A549 (cell line): ENCODE measurements at regions not wholly inside any gene's neighbourhood (a gene's known extent, or its start where the extent isn't known, plus 50 kb on each side); places are given as distances from the start of the nearest gene placed in this dataset.
A peak's percentile ranks its signal among the peaks of the same experiment; 100 is the strongest.

Experiments used
- ATAC-seq, 2 experiments: fragments of 200-7000 bp in 1 of 2; fragments of >200 bp in 1 of 2; cut with Nextera tagmentation in 1 of 2; cut with Tn5 transposase in 1 of 2; 3 replicates each; pipeline versions ENCODE4 v1.8.0 to v1.9.1; 2018 to 2020; ENCODE audit warnings: mild to moderate bottlenecking in 1 of 2, moderate library complexity in 1 of 2
- CTCF ChIA-PET: fragments of 300-600 bp; sonication (Branson Sonifier 250); formaldehyde crosslinking; extraction: SDS; loops from one replicate; lab custom pipeline; 2021; ENCODE audit warnings: antibody characterized with exemption, inconsistent platforms; lab: Yijun Ruan, JAX
- POLR2A ChIA-PET: fragments of 350-600 bp; formaldehyde crosslinking; extraction: SDS; loops from one replicate; lab custom pipeline; 2021; ENCODE audit warnings: antibody characterized with exemption, inconsistent platforms; lab: Yijun Ruan, JAX
- DNase-seq, 2 experiments: peaks; one replicate each; pipeline versions ENCODE4 v3.0.0 to v3.0.0-alpha.2; 2011 to 2016; ENCODE audit warnings: low read depth in 1 of 2, low spot score in 1 of 2
- FAIRE-seq: peaks from 2 replicates; lab custom pipeline; 2011; peaks lifted over from hg19 to GRCh38; lab: Jason Lieb, UNC
- H3K27ac ChIP-seq, 2 experiments: fragments of >200 bp; sonication (Bioruptor Twin); formaldehyde crosslinking; 3 replicates each; pipeline ENCODE4 v1.5.1; 2016 to 2017
- H3K4me1 ChIP-seq: fragments of >200 bp; sonication (Bioruptor Twin); formaldehyde crosslinking; 3 replicates; pipeline ENCODE4 v1.6.1; 2016
- H3K4me2 ChIP-seq: fragments of >200 bp; sonication (Bioruptor Twin); formaldehyde crosslinking; 3 replicates; pipeline ENCODE4 v1.6.1; 2016
- H3K4me3 ChIP-seq: fragments of >200 bp; sonication (Bioruptor Twin); formaldehyde crosslinking; 3 replicates; pipeline ENCODE4 v1.5.1; 2016
- H3K9me3 ChIP-seq: fragments of >200 bp; sonication (Bioruptor Twin); formaldehyde crosslinking; 3 replicates; pipeline ENCODE4 v1.6.1; 2016
- CBX2 ChIP-seq: fragments of 200-600 bp; sonication (generic); IDR thresholded peaks from 2 replicates; pipeline ENCODE4 v1.6.1; 2016; ENCODE audit warnings: low read depth, mild to moderate bottlenecking, borderline replicate concordance
- CBX8 ChIP-seq: fragments of 200-600 bp; sonication (generic); IDR thresholded peaks from 2 replicates; pipeline ENCODE4 v1.6.1; 2016
- CEBPB ChIP-seq, 2 experiments: fragments of >200 bp in 1 of 2; sonication (Bioruptor Twin) in 1 of 2; formaldehyde crosslinking in 1 of 2; IDR thresholded peaks; 2 replicates each; pipeline ENCODE4 v1.6.1; 2012 to 2016
- EHF ChIP-seq: fragments of 250-450 bp; sonication (Bioruptor Pico); IDR thresholded peaks from 2 replicates; pipeline ENCODE4 v1.5.0; 2020; ENCODE audit warnings: mild to moderate bottlenecking
- ESRRA ChIP-seq: fragments of 150-350 bp; IDR thresholded peaks from 2 replicates; pipeline ENCODE4 v1.6.1; 2014; ENCODE audit warnings: mild to moderate bottlenecking, low read length, borderline replicate concordance
- FOXS1 ChIP-seq: fragments of 250-450 bp; sonication (Bioruptor Pico); IDR thresholded peaks from 2 replicates; pipeline ENCODE4 v1.5.0; 2020; ENCODE audit warnings: mild to moderate bottlenecking, moderate library complexity
- GATA3 ChIP-seq: IDR thresholded peaks from 2 replicates; pipeline ENCODE4 v1.6.1; 2012; ENCODE audit warnings: borderline replicate concordance
- HEYL ChIP-seq: fragments of 250-450 bp; sonication (Bioruptor Pico); IDR thresholded peaks from 2 replicates; pipeline ENCODE4 v1.8.0; 2021; ENCODE audit warnings: mild to moderate bottlenecking, moderate library complexity
- HOXB13 ChIP-seq: fragments of 250-450 bp; sonication (Bioruptor Pico); IDR thresholded peaks from 2 replicates; pipeline ENCODE4 v1.5.0; 2020; ENCODE audit warnings: low read depth, mild to moderate bottlenecking, moderate library complexity
- JUNB ChIP-seq: fragments of >200 bp; sonication (Bioruptor Twin); formaldehyde crosslinking; IDR thresholded peaks from 2 replicates; pipeline ENCODE4 v1.6.1; 2016
- MAFK ChIP-seq: fragments of 450-650 bp; IDR thresholded peaks from 2 replicates; pipeline ENCODE4 v1.6.1; 2014; ENCODE audit not compliant: partially characterized antibody
- MYC ChIP-seq: IDR thresholded peaks from 2 replicates; pipeline ENCODE4 v1.6.1; 2012; ENCODE audit warnings: mild to moderate bottlenecking, inconsistent platforms, low read length, improper control_type of control experiment, borderline replicate concordance
- NFE2L2 ChIP-seq: fragments of 150-350 bp; conservative IDR thresholded peaks from 2 replicates; pipeline ENCODE4 v1.6.1; 2014; ENCODE audit warnings: low read length
- NR3C1 ChIP-seq: fragments of >200 bp; sonication (Bioruptor Twin); formaldehyde crosslinking; IDR thresholded peaks from 3 replicates; pipeline ENCODE4 v1.6.1; 2017
- PHF8 ChIP-seq: fragments of 200-600 bp; sonication (generic); IDR thresholded peaks from 2 replicates; pipeline ENCODE4 v1.6.1; 2016; ENCODE audit warnings: low read depth, mild to moderate bottlenecking, antibody characterized with exemption, moderate library complexity, borderline replicate concordance
- RAD21 ChIP-seq, 2 experiments: fragments of >200 bp in 1 of 2; sonication (Bioruptor Twin) in 1 of 2; formaldehyde crosslinking in 1 of 2; IDR thresholded peaks in 1 of 2; conservative IDR thresholded peaks in 1 of 2; 2 replicates in 1 of 2; 3 replicates in 1 of 2; pipeline ENCODE4 v1.6.1; 2012 to 2018; ENCODE audit warnings: inconsistent platforms in 1 of 2
- RARB ChIP-seq: fragments of 250-450 bp; sonication (Bioruptor Pico); IDR thresholded peaks from 2 replicates; pipeline ENCODE4 v1.8.0; 2021; ENCODE audit warnings: mild to moderate bottlenecking, moderate library complexity
- TFCP2L1 ChIP-seq: fragments of 250-450 bp; sonication (Bioruptor Pico); IDR thresholded peaks from 2 replicates; pipeline ENCODE4 v1.5.0; 2021; ENCODE audit warnings: mild to moderate bottlenecking
- ZSCAN20 ChIP-seq: fragments of 250-450 bp; sonication (Bioruptor Pico); IDR thresholded peaks from 2 replicates; pipeline ENCODE4 v1.8.0; 2022; ENCODE audit warnings: mild to moderate bottlenecking, moderate library complexity
- WGBS: methylation state at CpG from one replicate; pipeline ENCODE4 v1.1.6; 2017; ENCODE audit errors: missing lambda C conversion rate; 5-methylcytosine and 5-hydroxymethylcytosine counted together
- TF ChIP-seq, protein P1 (sequence below): fragments of 250-450 bp; sonication (Bioruptor Pico); IDR thresholded peaks from 2 replicates; pipeline ENCODE4 v1.5.0; 2020; ENCODE audit warnings: low read depth, mild to moderate bottlenecking, moderate library complexity
- TF ChIP-seq, protein P2 (sequence below): fragments of 450-650 bp; IDR thresholded peaks from 2 replicates; pipeline ENCODE4 v1.6.1; 2014; ENCODE audit warnings: antibody characterized with exemption
- TF ChIP-seq, protein P3 (sequence below): fragments of 250-450 bp; sonication (Bioruptor Pico); IDR thresholded peaks from 2 replicates; pipeline ENCODE4 v1.5.0; 2021; ENCODE audit warnings: mild to moderate bottlenecking, moderate library complexity, borderline replicate concordance
- TF ChIP-seq, protein P4 (sequence below): IDR thresholded peaks from 2 replicates; pipeline ENCODE4 v1.6.1; 2012; ENCODE audit warnings: low read depth, borderline replicate concordance
- TF ChIP-seq, protein P5 (sequence below): fragments of >200 bp; sonication (Bioruptor Twin); formaldehyde crosslinking; IDR thresholded peaks from 3 replicates; pipeline ENCODE4 v1.5.1; 2016
- TF ChIP-seq, protein P6 (sequence below): fragments of 200-600 bp; sonication (generic); IDR thresholded peaks from 2 replicates; pipeline ENCODE4 v1.6.1; 2016; ENCODE audit warnings: antibody characterized with exemption, mild to moderate bottlenecking, moderate library complexity

DNA sequence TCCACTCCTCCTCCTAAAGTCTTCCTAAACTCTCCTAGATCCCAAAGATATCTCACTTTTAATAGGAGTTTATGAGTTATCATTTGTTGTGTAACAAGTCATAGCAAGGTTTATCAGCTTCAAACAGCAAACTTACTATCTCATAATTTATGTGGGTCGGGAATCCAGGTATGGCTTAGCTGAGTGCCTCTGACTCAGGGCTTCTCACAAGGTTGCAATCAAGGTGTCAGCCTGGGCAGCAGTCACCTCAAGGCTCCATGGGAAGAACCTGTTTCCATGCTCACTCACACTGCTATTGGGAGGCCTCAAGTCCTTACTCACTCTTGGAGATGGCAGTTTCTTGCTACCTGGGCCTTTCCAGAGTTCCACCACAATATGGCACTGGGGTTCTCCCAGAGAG, 889.8 kb downstream of the MCTP2 start:
- 0% methylated on average over 1 of the region's 1 CpG for WGBS
- ChIA-PET POLR2A (no interaction called here), CTCF (no interaction called here)
- no peaks in the 10 kb centered on the region for H3K4me1 ChIP-seq
- no peak overlapping the region for H3K4me3 ChIP-seq
- DNase-seq (no peak), FAIRE-seq (no peak), ATAC-seq (no peak)
- H3K9me3 ChIP-seq: no peaks in the 10 kb centered on the region
- TF ChIP-seq TFCP2L1 (CRISPR knock-in tag): no peak
- TF ChIP-seq, protein P1, sequence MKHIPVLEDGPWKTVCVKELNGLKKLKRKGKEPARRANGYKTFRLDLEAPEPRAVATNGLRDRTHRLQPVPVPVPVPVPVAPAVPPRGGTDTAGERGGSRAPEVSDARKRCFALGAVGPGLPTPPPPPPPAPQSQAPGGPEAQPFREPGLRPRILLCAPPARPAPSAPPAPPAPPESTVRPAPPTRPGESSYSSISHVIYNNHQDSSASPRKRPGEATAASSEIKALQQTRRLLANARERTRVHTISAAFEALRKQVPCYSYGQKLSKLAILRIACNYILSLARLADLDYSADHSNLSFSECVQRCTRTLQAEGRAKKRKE (CRISPR knock-in tag): no peak
- no peak for TF ChIP-seq JUNB
- TF ChIP-seq, protein P2, sequence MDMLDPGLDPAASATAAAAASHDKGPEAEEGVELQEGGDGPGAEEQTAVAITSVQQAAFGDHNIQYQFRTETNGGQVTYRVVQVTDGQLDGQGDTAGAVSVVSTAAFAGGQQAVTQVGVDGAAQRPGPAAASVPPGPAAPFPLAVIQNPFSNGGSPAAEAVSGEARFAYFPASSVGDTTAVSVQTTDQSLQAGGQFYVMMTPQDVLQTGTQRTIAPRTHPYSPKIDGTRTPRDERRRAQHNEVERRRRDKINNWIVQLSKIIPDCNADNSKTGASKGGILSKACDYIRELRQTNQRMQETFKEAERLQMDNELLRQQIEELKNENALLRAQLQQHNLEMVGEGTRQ: no peak
- no peak for TF ChIP-seq FOXS1 (CRISPR knock-in tag)
- TF ChIP-seq RARB (CRISPR knock-in tag): no peak
- no peak for TF ChIP-seq GATA3
- TF ChIP-seq CBX8: no peak
- TF ChIP-seq, protein P3, sequence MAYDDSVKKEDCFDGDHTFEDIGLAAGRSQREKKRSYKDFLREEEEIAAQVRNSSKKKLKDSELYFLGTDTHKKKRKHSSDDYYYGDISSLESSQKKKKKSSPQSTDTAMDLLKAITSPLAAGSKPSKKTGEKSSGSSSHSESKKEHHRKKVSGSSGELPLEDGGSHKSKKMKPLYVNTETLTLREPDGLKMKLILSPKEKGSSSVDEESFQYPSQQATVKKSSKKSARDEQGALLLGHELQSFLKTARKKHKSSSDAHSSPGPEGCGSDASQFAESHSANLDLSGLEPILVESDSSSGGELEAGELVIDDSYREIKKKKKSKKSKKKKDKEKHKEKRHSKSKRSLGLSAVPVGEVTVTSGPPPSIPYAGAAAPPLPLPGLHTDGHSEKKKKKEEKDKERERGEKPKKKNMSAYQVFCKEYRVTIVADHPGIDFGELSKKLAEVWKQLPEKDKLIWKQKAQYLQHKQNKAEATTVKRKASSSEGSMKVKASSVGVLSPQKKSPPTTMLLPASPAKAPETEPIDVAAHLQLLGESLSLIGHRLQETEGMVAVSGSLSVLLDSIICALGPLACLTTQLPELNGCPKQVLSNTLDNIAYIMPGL: no peak
- no peak for TF ChIP-seq HEYL (CRISPR knock-in tag)
- TF ChIP-seq, protein P4, sequence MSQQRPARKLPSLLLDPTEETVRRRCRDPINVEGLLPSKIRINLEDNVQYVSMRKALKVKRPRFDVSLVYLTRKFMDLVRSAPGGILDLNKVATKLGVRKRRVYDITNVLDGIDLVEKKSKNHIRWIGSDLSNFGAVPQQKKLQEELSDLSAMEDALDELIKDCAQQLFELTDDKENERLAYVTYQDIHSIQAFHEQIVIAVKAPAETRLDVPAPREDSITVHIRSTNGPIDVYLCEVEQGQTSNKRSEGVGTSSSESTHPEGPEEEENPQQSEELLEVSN: no peak
- TF ChIP-seq ESRRA: no peak
- no peak overlapping the region for H3K4me2 ChIP-seq
- H3K27ac ChIP-seq: no peak overlapping the region

DNA sequence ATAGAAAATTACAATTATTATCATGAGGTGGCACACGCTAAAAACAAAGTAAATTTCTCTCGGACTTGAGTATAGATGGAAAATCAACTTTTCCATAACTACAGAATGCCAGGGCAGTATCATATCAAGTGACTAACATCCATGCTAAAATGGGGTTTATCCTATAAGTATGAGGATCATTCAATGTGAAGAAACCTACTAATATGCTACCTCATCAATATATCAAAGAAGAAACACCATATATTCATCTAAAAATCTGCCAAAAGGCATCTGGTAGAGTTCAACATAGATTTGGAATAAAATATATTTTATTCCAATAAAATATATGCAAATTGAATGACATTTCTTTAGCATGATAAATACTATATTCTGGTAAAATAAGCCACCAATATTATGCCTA, 894.4 kb downstream of the MCTP2 start:
- WGBS: 1% methylated on average over 2 of the region's 2 CpGs
- TF ChIP-seq TFCP2L1 (CRISPR knock-in tag): no peak
- peak; percentile 54 for TF ChIP-seq MAFK
- Histone ChIP-seq H3K4me3 (no peak overlapping the region), H3K27ac (no peak overlapping the region), H3K4me2 (no peak overlapping the region), H3K4me1 (no peaks in the 10 kb centered on the region), H3K9me3 (no peaks in the 10 kb centered on the region)
- no peak for DNase-seq
- ChIA-PET CTCF (no interaction called here), POLR2A (no interaction called here)
- no peak for ATAC-seq
- no peak for FAIRE-seq

DNA sequence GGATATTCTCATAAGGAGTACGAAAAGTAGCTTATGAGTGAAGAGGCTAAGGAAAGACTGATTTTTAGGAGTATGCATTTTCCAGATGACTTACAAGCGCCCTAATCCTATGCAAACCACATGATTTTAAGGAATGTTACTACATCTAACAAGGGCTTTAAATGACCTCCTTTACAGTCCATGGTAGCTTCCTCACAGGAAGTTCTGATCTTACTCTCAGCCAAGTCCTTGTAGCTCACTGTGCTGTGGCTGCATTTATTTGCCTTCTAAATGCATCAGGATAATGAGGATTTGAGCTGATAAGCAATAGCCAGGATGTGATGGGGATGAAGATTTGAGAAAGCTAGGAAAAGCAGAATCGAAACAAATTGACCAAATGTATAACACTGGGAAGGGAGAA, 896.0 kb downstream of the MCTP2 start:
- Histone ChIP-seq H3K4me1 (no peaks in the 10 kb centered on the region), H3K4me2 (no peak overlapping the region), H3K4me3 (no peak overlapping the region), H3K9me3 (no peaks in the 10 kb centered on the region), H3K27ac (no peak overlapping the region)
- no peak for TF ChIP-seq CEBPB (IDR thresholded peaks at IDR 0.05)
- TF ChIP-seq NR3C1: no peak
- TF ChIP-seq HOXB13 (CRISPR knock-in tag): no peak
- no peak for TF ChIP-seq PHF8
- TF ChIP-seq ZSCAN20 (CRISPR knock-in tag): no peak
- no peak for TF ChIP-seq NFE2L2
- TF ChIP-seq, protein P5, sequence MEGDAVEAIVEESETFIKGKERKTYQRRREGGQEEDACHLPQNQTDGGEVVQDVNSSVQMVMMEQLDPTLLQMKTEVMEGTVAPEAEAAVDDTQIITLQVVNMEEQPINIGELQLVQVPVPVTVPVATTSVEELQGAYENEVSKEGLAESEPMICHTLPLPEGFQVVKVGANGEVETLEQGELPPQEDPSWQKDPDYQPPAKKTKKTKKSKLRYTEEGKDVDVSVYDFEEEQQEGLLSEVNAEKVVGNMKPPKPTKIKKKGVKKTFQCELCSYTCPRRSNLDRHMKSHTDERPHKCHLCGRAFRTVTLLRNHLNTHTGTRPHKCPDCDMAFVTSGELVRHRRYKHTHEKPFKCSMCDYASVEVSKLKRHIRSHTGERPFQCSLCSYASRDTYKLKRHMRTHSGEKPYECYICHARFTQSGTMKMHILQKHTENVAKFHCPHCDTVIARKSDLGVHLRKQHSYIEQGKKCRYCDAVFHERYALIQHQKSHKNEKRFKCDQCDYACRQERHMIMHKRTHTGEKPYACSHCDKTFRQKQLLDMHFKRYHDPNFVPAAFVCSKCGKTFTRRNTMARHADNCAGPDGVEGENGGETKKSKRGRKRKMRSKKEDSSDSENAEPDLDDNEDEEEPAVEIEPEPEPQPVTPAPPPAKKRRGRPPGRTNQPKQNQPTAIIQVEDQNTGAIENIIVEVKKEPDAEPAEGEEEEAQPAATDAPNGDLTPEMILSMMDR: no peak
- TF ChIP-seq CBX2: no peak
- no peak for TF ChIP-seq EHF (CRISPR knock-in tag)
- no peak for TF ChIP-seq MYC
- no peak for TF ChIP-seq RAD21 (conservative IDR thresholded peaks at IDR 0.05 in 1 of 2, IDR thresholded peaks at IDR 0.05 in 1 of 2)
- TF ChIP-seq, protein P6, sequence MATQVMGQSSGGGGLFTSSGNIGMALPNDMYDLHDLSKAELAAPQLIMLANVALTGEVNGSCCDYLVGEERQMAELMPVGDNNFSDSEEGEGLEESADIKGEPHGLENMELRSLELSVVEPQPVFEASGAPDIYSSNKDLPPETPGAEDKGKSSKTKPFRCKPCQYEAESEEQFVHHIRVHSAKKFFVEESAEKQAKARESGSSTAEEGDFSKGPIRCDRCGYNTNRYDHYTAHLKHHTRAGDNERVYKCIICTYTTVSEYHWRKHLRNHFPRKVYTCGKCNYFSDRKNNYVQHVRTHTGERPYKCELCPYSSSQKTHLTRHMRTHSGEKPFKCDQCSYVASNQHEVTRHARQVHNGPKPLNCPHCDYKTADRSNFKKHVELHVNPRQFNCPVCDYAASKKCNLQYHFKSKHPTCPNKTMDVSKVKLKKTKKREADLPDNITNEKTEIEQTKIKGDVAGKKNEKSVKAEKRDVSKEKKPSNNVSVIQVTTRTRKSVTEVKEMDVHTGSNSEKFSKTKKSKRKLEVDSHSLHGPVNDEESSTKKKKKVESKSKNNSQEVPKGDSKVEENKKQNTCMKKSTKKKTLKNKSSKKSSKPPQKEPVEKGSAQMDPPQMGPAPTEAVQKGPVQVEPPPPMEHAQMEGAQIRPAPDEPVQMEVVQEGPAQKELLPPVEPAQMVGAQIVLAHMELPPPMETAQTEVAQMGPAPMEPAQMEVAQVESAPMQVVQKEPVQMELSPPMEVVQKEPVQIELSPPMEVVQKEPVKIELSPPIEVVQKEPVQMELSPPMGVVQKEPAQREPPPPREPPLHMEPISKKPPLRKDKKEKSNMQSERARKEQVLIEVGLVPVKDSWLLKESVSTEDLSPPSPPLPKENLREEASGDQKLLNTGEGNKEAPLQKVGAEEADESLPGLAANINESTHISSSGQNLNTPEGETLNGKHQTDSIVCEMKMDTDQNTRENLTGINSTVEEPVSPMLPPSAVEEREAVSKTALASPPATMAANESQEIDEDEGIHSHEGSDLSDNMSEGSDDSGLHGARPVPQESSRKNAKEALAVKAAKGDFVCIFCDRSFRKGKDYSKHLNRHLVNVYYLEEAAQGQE: no peak
- FAIRE-seq (peak; percentile 61), DNase-seq (no peak), ATAC-seq (no peak)
- ChIA-PET POLR2A (no interaction called here), CTCF (interaction anchor here (0.6 kb wide), 1 partner anchor 101 kb away, joined by 3 read pairs; no protein-coding TSS in a partner anchor)
- WGBS: 3% methylated on average over 3 of the region's 3 CpGs
